Renal cortical epithelial cell (primary cell): ENCODE measurements at regions not wholly inside any gene's neighbourhood (a gene's known extent, or its start where the extent isn't known, plus 50 kb on each side); places are given as distances from the start of the nearest gene placed in this dataset.
"Not testable (repeated sequence)": the region's sequence is repeated elsewhere in the genome, so short reads cannot be mapped to it uniquely, and the experiment has no call there.

Source experiments
- DNase-seq: peaks from one replicate; pipeline ENCODE4 v3.0.0-alpha.2; 2011; ENCODE audit warnings: low read depth

GRCh38 chr9:75197561-75197960 lies 109.2 kb downstream of the OSTF1 start:
- peak; percentile 93 for DNase-seq

- no peak for DNase-seq
These were observed 110.1 kb downstream of the OSTF1 start for GRCh38 chr9:75198436-75198835.

DNA sequence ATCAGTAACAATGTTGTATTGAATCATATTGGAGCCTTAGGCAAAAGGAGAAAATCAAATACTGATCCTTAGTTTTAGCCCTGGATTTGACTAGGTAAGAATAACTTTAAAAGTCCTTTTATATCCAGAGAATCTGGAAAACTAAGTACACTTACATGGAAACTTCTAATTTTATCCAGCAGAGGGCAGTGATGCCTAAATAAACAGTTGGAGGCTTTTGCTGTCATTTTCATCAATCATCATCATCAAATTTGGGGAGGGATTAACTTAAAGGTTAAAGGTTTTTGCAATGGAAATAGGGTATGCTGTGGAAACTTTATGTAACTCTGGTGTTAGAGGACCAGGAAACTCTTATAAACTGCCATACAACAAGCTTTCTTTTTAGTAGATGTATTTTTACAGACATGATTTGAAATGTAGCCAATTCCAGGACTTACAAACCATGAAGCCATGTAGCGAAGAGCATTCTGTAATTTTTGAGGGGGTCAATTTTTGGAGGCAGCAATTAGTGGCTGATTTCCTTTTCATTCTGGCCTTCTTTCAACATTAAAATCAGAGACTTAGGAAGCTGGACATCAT lies 112.7 kb downstream of the OSTF1 start:
- peak; percentile 62 for DNase-seq

DNA sequence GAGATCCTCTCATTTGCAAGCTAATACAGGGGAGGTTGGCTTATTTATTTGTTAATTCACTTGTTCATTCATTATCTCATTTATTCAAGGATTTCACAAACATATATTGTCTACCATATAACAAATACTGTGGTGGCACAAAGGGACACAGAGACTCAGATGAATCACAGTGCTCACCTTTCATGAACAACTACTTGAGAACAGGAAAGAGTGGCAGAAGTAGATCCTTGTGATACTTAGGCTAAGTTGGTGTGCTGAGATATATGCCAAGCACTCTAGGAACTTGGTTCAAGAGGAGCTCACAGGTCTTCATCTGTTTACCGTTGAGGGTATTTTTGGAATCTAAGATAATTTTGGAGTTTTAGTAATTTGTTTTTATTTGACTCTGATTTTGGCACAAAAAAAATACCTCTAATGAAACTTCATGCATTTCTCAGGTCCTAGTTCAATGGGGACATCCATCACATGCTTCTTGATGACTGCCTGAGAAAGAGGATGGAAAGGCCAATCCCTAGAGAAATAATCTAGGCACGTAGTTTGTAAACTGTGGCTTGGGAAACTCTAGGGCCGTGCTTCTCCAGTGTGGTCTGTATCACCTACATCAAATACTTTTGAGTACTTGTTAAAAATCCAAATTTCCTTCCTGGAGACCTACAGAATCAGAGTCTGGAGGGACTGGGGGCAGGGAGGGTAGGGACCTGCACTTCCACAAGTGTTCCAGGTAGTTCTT lies 113.3 kb downstream of the OSTF1 start:
- no peak for DNase-seq

DNA sequence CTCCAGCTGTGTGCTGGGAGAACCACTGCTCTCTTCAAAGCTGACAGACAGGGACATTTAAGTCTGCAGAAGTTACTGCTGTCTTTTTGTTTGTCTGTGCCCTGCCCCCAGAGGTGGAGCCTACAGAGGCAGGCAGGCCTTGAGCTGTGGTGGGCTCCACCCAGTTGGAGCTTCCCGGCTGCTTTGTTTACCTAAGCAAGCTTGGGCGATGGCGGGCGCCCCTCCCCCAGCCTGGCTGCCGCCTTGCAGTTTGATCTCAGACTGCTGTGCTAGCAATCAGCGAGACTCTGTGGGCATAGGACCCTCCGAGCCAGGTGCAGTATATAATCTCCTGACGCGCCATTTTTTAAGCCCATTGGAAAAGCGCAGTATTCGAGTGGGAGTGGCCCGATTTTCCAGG lies 119.7 kb downstream of the OSTF1 start:
- DNase-seq, result not testable (repeated sequence)

DNA sequence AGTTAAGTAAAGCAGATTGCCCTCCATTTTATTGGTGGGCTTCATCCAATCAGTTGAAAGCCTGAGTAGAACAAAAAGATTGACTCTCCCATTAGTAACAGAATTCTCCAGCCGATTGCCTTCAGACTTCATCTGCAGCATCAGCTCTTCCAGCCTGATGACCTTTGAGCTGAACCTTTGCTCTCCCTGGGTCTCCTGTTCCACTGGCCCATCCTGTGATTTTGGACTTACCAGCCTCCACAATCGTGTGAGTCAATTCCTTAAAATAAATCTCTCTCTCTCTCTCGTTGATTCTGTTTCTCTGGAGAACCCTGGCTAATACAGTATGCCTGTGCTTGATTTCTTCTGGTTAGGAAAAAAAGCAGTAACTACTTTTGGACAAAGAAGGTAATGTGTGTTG lies 121.9 kb downstream of the OSTF1 start:
- DNase-seq, result no peak

DNA sequence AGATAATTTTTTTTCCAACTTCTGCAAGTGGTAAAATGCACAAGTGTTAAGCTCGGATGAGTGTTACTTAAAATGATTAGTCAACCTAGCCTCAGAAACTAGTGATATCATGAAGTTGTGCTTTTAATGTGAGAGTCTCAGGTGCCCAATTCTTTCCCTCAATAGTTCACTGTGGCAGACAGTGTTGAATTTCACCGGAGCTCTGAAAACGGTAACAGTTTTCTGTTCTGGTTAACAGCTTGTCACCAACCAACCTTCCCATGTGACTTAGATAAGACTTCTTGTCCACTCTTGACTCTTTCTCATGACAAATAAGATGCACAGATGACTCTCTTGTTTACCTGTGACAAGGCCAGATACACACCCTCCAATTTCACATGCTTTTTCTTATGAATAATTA lies 125.5 kb downstream of the OSTF1 start:
- DNase-seq, result no peak

DNA sequence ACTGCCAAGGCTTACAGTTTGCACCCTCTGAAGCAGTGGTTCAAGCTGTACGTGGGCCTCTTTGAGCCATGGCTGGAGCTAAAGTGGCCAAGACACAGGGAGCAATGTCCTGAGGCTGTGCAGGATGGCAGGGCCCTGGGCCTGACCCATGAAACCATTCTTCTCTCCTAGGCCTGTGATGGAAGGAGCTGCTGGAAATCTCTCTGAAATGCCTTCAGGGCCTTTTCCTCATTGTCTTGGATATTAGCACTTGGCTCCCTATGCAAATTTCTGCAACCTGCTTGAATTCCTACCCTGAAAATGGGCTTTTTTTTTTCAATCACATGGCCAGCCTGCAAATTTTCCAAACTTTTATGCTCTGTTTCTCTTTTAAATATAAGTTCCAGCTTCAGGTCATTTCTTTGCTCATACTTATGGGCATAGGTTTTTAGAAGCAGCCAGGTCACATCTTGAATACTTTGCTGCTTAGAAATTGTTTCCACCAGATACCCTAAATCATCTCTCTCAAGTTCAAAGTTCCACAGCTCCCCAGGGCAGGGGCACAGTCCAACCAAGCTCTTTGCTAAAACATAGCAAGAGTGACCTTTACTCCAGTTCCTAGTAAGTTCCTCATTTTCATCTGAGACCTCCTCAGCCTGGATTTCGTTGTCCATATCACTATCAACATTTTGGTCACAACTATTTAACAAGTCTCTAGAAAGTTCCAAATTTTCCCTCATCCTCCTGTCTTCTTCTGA lies 138.3 kb downstream of the OSTF1 start:
- DNase-seq, result no peak

- DNase-seq, result peak; percentile 4
These were observed 140.6 kb downstream of the OSTF1 start for GRCh38 chr9:75228893-75229292.

GRCh38 chr9:75229605-75230332 lies 141.5 kb downstream of the OSTF1 start:
- DNase-seq, result peak; percentile 94

DNA sequence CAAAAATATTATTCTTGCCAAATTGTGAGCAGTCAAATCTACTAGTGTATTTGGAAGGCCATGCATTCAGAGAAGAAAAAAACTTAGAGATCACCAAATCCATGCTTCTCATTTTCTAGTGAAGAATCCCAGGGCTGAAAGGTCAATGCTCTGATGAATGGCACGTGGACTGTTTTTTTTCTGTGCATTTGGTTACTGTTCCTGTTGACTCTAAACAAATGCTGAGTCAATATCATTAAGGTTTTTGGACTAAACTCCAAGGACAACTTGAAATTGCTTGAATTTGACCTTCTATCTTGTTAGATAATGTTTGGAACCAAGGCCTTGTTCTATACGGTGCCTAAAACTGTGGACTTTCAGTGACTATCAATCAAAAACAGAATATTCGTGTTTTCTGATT lies 142.2 kb downstream of the OSTF1 start:
- DNase-seq, result no peak

DNA sequence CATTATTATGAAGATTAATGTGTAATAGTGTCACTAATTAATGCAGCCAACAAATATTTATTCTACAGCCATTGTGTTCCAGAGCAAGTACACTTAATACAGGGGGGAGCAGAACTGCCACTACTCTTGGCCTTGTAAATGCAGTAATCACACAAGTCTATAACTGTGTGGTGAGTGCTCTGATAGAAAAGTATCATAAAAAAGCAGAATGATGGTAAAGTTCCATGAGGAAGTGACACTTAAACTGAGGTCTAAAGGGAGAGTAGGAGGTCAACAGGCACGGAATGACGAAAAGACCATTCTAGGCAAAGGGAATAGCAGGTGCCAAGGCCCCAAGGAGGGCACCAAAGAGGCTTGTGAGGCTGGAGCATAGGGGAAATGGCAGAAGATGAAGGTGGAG lies 142.9 kb downstream of the OSTF1 start:
- DNase-seq, result no peak

DNA sequence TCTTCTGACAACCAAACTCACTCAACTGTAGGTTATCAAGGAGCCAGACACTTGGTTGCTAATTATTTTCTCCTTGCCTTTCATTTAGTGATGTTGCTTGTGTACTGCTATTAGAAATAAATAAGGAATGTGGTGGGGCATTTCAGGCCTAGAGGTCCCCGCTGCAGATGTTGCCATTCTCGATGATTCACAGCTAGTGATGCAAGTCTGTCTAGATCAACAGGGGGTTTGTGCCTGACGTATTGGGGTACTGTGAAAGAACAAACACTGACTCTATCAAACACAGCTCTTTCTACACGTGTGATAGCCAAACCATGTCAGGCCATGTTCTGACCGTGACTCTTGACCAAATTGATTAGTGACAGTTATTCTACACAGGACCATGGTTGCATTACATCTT lies 144.7 kb downstream of the OSTF1 start:
- peak; percentile 7 for DNase-seq

DNA sequence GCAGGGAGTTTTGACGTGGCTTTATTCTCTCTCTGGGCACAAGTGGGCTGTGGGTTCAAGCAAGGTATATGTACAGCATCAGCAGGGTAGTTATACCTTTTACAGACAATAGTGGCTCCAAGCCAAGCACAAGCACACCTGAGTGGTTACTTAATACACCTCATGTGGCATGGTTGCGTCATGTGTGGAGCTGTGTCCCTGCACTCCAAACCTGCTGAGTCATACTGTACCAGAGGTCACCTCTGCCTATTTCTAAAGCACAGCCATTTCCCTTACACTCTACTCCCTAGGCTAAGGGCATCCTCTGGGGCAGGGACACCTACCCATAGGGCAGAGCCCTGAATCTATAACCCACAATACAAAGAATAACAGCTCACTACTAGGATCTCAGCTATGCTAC lies 147.3 kb downstream of the OSTF1 start:
- DNase-seq, result peak; percentile 49

- peak; percentile 55 for DNase-seq
These were observed 150.1 kb downstream of the OSTF1 start for GRCh38 chr9:75238311-75238976.

DNA sequence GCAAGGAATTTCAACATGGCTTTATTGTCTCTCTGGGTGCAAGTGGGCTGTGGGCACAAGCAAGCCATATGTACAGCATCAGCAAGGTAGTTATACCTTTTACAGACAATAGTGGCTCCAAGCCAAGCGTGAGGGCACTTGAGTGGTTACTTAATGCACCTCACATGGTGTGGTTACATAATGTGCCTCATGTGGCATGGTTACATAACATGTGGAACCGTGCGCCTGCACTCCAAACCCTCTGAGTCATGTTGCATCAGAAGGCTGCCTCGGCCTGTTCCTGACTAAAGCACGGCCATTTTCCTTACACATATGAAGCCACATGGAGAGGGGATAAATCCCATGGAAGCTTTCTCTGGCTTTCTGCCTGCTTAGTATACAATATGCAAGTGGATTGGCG lies 150.9 kb downstream of the OSTF1 start:
- DNase-seq, result peak; percentile 69

DNA sequence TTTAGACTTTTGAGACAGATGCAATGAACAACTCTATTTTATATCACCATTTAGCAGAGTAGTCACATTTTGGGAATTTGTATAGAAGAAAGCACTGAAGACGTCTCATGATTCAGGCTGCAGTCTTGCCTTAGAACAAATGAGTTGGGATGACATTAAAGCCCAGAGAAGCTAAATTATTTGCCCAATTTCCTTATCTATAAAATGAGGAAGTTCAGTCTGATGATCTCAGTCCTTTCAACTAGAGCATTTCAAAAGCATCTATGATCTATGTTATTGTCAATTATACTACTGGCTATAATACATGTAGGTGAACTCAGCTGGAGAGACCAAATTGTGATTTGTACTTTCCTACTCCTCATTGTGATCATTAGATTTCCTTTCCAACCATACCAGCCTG lies 154.1 kb downstream of the OSTF1 start:
- DNase-seq, result no peak

GRCh38 chr9:75246949-75247348 lies 158.6 kb downstream of the OSTF1 start:
- DNase-seq, result no peak

GRCh38 chr9:75265525-75265972 lies 177.2 kb downstream of the OSTF1 start:
- DNase-seq, result peak; percentile 26

DNA sequence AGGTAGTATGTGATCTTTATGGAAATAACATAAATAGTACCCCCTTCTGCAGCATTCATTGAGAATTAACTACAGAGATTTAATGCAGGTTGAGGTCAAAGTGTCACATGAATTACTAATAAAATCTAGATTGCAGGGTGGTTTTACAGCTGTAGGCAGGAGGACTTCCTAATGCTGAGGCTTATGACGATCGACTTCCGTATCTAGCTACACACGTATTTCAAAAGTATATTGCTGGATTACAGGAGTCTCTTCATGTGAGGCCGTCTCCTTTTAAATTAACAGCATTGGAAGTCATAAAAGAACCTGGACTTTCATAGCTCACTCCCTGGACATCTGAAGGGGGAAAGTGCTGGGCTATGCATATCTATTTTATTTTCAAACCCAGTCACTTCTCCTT lies 180.9 kb downstream of the OSTF1 start:
- DNase-seq, result no peak

DNA sequence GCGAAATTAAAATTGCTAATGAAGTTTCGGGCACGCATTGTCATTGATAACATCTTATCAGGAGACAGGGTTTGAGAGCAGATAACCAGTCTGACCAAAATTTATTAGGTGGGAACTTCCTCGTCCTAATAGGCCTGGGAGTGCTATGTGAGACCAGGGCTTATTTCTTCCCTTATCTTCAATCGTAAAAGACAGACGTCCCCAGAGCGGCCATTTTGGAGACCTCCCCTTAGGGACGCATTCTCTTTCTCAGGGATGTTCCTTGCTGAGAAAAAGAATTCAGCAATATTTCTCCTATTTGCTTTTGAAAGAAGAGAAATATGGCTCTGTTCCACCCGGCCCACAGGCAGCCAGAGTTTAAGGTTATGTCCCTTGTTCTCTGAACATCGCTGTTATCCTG lies 184.7 kb downstream of the OSTF1 start:
- DNase-seq, result not testable (repeated sequence)

GRCh38 chr9:75274781-75275180 lies 186.5 kb downstream of the OSTF1 start:
- peak; percentile 20 for DNase-seq
